ENCODE measurements at regions not wholly inside any gene's neighbourhood (a gene's known extent, or its start where the extent isn't known, plus 50 kb on each side); places are given as distances from the start of the nearest gene placed in this dataset.
"Not testable (repeated sequence)": the region's sequence is repeated elsewhere in the genome, so short reads cannot be mapped to it uniquely, and the experiment has no call there.

GRCh38 chr7:113263749-113264148 is 145.4 kb upstream of the SMIM30 start (continued):
- TF ChIP-seq ZNF592 (IDR thresholded peaks at IDR 0.05) (no peak), ZBTB11 (CRISPR knock-in tag; IDR thresholded peaks at IDR 0.05) (no peak), NRF1 (conservative IDR thresholded peaks at IDR 0.05; ENCODE audit: low read depth, low read length) (no peak), ASH2L (IDR thresholded peaks at IDR 0.05; ENCODE audit: borderline replicate concordance, low read depth) (no peak)

- H2AFZ ChIP-seq (ENCODE audit: control insufficient read depth, low read depth, low read length); H3K9ac ChIP-seq (ENCODE audit: control insufficient read depth, insufficient read depth, low read length); H3K9me3 ChIP-seq (replicated peaks; ENCODE audit: control insufficient read depth, insufficient read depth, low read length); H3K79me2 ChIP-seq (ENCODE audit: control insufficient read depth, insufficient read depth, low read length); H3K36me3 ChIP-seq (ENCODE audit: control insufficient read depth in 2 of 2, insufficient read depth in 2 of 2, low read length in 1 of 2); H3K4me3 ChIP-seq; RAD21 ChIA-PET (ENCODE audit: unreplicated experiment); intact Hi-C loops (cut with micrococcal nuclease; ENCODE audit: unreplicated experiment); CTCF ChIA-PET; in situ Hi-C loops (cut with MboI); SMC1A ChIA-PET (ENCODE audit: uncharacterized antibody, unreplicated experiment); H3K27ac ChIP-seq (ENCODE audit: control insufficient read depth, insufficient read depth); H4K20me1 ChIP-seq (ENCODE audit: control insufficient read depth, insufficient read depth); FAIRE-seq; ATAC-seq; POLR2A ChIA-PET; H3K4me2 ChIP-seq (ENCODE audit: control insufficient read depth, insufficient read depth); H3K4me1 ChIP-seq (ENCODE audit: control insufficient read depth, insufficient read depth, low read length); DNase-seq (ENCODE audit: low read depth, low spot score); BruUV-seq (replicated peaks); H3K27me3 ChIP-seq (replicated peaks in 1 of 2; ENCODE audit: control insufficient read depth in 2 of 2, insufficient read depth in 2 of 2, low read length in 1 of 2): not testable (repeated sequence)
- 74% methylated on average over 22 of the region's 28 CpGs for WGBS (ENCODE audit: insufficient coverage, insufficient replicate concordance, low lambda C conversion rate, missing lambda C conversion rate)
Measured at GRCh38 chr7:113263215-113263742, 144.9 kb upstream of the SMIM30 start.
